Neural progenitor cell (in vitro differentiated cells): ENCODE measurements at regions not wholly inside any gene's neighbourhood (a gene's known extent, or its start where the extent isn't known, plus 50 kb on each side); places are given as distances from the start of the nearest gene placed in this dataset.

Source experiments
- DNase-seq: peaks from one replicate; pipeline ENCODE4 v3.0.0-alpha.2; 2016; ENCODE audit warnings: low spot score
- H2AFZ ChIP-seq: fragments of 200-600 bp; sonication (generic); replicated peaks from 2 replicates; pipeline ENCODE4 v1.6.1; 2016; ENCODE audit warnings: antibody characterized with exemption
- H3F3A ChIP-seq: fragments of 200-600 bp; sonication (generic); 2 replicates; pipeline ENCODE4 v1.6.1; 2016; ENCODE audit warnings: antibody characterized with exemption, low read depth
- H3K27ac ChIP-seq: fragments of 200-600 bp; sonication (generic); 2 replicates; pipeline ENCODE4 v1.5.1; 2016; ENCODE audit warnings: mild to moderate bottlenecking
- H3K27me3 ChIP-seq: fragments of 200-600 bp; sonication (generic); 2 replicates; pipeline ENCODE4 v1.6.1; 2016; ENCODE audit warnings: mild to moderate bottlenecking, moderate library complexity
- H3K36me3 ChIP-seq: fragments of 200-600 bp; sonication (generic); 2 replicates; pipeline ENCODE4 v1.5.1; 2016
- H3K4me1 ChIP-seq: fragments of 200-600 bp; sonication (generic); 2 replicates; pipeline ENCODE4 v1.6.1; 2016; ENCODE audit warnings: mixed run types
- H3K4me2 ChIP-seq: fragments of 200-600 bp; sonication (generic); 2 replicates; pipeline ENCODE4 v1.6.1; 2016
- H3K4me3 ChIP-seq: fragments of 200-600 bp; sonication (generic); 2 replicates; pipeline ENCODE4 v1.5.1; 2016
- H3K79me2 ChIP-seq: fragments of 200-600 bp; sonication (generic); 2 replicates; pipeline ENCODE4 v1.6.1; 2016; ENCODE audit warnings: low read depth
- H3K9ac ChIP-seq: fragments of 200-600 bp; sonication (generic); 2 replicates; pipeline ENCODE4 v1.6.1; 2016
- H3K9me3 ChIP-seq: fragments of 200-600 bp; sonication (generic); 2 replicates; pipeline ENCODE4 v1.5.1; 2016; ENCODE audit warnings: low read depth
- H4K20me1 ChIP-seq: fragments of 200-600 bp; sonication (generic); 2 replicates; pipeline ENCODE4 v1.6.1; 2016; ENCODE audit warnings: low read depth
- H3K27ac Mint-ChIP-seq: 3 replicates; pipeline ENCODE4 v1.8.0; 2021; ENCODE audit warnings: mixed read lengths
- H3K27me3 Mint-ChIP-seq: 2 replicates; pipeline ENCODE4 v1.8.0; 2022; ENCODE audit warnings: low read depth, mild to moderate bottlenecking, inconsistent platforms, moderate library complexity, mixed read lengths; ENCODE audit not compliant: insufficient read depth
- H3K36me3 Mint-ChIP-seq: 3 replicates; pipeline ENCODE4 v1.8.0; 2021; ENCODE audit warnings: mixed read lengths
- H3K4me1 Mint-ChIP-seq: 3 replicates; pipeline ENCODE4 v1.8.0; 2021; ENCODE audit warnings: mixed read lengths
- H3K4me3 Mint-ChIP-seq: 3 replicates; pipeline ENCODE4 v1.8.0; 2021; ENCODE audit warnings: mild to moderate bottlenecking, moderate library complexity, mixed read lengths
- H3K9me3 Mint-ChIP-seq: 3 replicates; pipeline ENCODE4 v1.8.0; 2020; ENCODE audit warnings: mixed read lengths
- EZH2 ChIP-seq: fragments of 200-600 bp; sonication (generic); IDR thresholded peaks from 2 replicates; pipeline ENCODE4 v1.6.1; 2017; ENCODE audit warnings: antibody characterized with exemption, mild to moderate bottlenecking, moderate library complexity
- EZH2phosphoT487 ChIP-seq: fragments of 200-600 bp; sonication (generic); IDR thresholded peaks from 2 replicates; pipeline ENCODE4 v1.6.1; 2017; ENCODE audit warnings: antibody characterized with exemption
- TF ChIP-seq, protein P1 (sequence below): fragments of 200-600 bp; sonication (generic); IDR thresholded peaks from 2 replicates; pipeline ENCODE4 v1.5.1; 2017; ENCODE audit warnings: antibody characterized with exemption, mild to moderate bottlenecking

DNA sequence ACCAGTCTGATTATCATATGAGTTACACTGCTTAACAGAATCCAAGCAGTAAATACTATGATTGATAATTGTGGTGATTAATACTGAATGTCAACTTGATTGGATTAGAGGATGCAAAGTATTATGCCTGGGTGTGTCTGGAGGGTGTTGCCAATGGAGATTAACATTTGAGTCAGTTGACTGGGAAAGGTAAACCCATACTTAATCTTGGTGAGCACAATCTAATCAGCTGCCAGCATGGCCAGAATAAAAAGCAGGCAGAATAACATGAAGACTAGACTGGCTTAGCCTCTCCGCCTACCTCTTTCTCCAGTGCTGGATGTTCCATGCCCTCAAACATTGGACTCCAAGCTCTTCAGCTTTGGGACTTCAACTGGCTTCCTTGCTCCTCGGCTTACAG lies 961.3 kb downstream of the ADGRL3 start:
- TF ChIP-seq, protein P1, sequence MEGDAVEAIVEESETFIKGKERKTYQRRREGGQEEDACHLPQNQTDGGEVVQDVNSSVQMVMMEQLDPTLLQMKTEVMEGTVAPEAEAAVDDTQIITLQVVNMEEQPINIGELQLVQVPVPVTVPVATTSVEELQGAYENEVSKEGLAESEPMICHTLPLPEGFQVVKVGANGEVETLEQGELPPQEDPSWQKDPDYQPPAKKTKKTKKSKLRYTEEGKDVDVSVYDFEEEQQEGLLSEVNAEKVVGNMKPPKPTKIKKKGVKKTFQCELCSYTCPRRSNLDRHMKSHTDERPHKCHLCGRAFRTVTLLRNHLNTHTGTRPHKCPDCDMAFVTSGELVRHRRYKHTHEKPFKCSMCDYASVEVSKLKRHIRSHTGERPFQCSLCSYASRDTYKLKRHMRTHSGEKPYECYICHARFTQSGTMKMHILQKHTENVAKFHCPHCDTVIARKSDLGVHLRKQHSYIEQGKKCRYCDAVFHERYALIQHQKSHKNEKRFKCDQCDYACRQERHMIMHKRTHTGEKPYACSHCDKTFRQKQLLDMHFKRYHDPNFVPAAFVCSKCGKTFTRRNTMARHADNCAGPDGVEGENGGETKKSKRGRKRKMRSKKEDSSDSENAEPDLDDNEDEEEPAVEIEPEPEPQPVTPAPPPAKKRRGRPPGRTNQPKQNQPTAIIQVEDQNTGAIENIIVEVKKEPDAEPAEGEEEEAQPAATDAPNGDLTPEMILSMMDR, result no peak
- TF ChIP-seq EZH2phosphoT487, result no peak
- TF ChIP-seq EZH2, result no peak
- H3K4me1 ChIP-seq, result no peaks in the 10 kb centered on the region

DNA sequence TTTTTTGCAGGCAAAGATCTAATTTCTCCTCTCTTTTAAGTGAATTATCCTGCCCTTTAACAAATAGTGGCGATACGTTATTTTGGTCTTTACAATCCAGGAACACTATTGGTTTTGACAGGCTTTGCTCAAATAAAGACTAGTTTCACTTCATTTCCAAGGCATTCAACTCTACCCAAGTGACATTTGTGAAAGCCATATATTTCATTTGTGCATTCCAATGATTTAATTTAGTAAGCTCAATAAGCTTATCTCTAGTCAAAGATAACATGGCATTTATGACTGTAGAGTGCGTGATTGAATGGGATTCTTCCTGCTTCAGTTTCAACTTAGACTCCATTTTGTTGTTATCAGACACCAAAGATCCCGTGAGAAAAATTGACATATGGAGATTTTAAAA lies 959.8 kb downstream of the ADGRL3 start:
- Histone ChIP-seq H3K27me3 (no peaks in the 10 kb centered on the region), H3F3A (no peaks in the 10 kb centered on the region), H3K4me3 (no peak overlapping the region), H4K20me1 (no peaks in the 10 kb centered on the region), H3K27ac (no peak overlapping the region), H2AFZ (no peak overlapping the region), H3K9ac (no peak overlapping the region), H3K4me1 (no peaks in the 10 kb centered on the region), H3K79me2 (no peaks in the 10 kb centered on the region), H3K4me2 (no peak overlapping the region), H3K9me3 (no peaks in the 10 kb centered on the region), H3K36me3 (no peaks in the 10 kb centered on the region)
- Mint-ChIP-seq H3K36me3 (no peaks in the 10 kb centered on the region), H3K27ac (no peak overlapping the region), H3K9me3 (peaks cover 7% of the 10 kb centered on the region), H3K4me3 (no peak overlapping the region), H3K4me1 (no peaks in the 10 kb centered on the region), H3K27me3 (peaks cover 3% of the 10 kb centered on the region)
- TF ChIP-seq EZH2phosphoT487, result no peak
- TF ChIP-seq, protein P1, result no peak
- DNase-seq, result no peak

More for the DNA sequence above, 961.3 kb downstream of the ADGRL3 start:
- Histone ChIP-seq H3F3A (no peaks in the 10 kb centered on the region), H3K4me2 (no peak overlapping the region), H3K79me2 (no peaks in the 10 kb centered on the region), H2AFZ (no peak overlapping the region), H3K27me3 (no peaks in the 10 kb centered on the region), H3K9ac (no peak overlapping the region), H3K9me3 (no peaks in the 10 kb centered on the region), H3K27ac (no peak overlapping the region), H3K36me3 (no peaks in the 10 kb centered on the region), H4K20me1 (no peaks in the 10 kb centered on the region), H3K4me3 (no peak overlapping the region)
- Mint-ChIP-seq H3K4me3 (no peak overlapping the region), H3K36me3 (no peaks in the 10 kb centered on the region), H3K27me3 (peaks cover 3% of the 10 kb centered on the region), H3K9me3 (peaks cover 10% of the 10 kb centered on the region), H3K27ac (no peak overlapping the region), H3K4me1 (no peaks in the 10 kb centered on the region)
- no peak for DNase-seq

DNA sequence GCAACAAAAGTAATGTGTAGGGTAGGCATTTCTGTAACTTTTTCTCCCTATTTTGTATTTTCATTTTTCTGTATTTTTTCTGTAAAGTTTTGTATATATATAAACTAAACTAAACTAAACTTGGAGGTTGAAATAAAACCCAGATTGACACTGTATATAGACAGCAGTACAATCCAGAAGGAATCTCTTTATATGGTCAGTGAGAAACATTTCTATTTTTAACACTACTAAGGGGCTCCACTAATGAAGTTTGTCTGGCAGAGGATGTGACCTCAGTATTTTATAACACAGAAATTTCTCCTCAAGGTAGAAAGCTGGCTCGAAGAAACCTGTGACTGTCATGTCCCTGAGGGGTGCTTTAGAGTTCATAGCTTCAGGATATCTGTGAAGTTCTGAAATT lies 959.2 kb downstream of the ADGRL3 start:
- no peak overlapping the region for H2AFZ ChIP-seq
- DNase-seq, result no peak
- H3K4me2 ChIP-seq, result no peak overlapping the region
- Mint-ChIP-seq H3K4me1 (no peaks in the 10 kb centered on the region), H3K36me3 (no peaks in the 10 kb centered on the region), H3K9me3 (peaks cover 7% of the 10 kb centered on the region), H3K4me3 (no peak overlapping the region), H3K27ac (no peak overlapping the region), H3K27me3 (peaks cover 3% of the 10 kb centered on the region)
- no peaks in the 10 kb centered on the region for H3K27me3 ChIP-seq
- no peak overlapping the region for H3K27ac ChIP-seq
- H3K9me3 ChIP-seq, result no peaks in the 10 kb centered on the region
- no peaks in the 10 kb centered on the region for H3K79me2 ChIP-seq
- no peak overlapping the region for H3K4me3 ChIP-seq
- H4K20me1 ChIP-seq, result no peaks in the 10 kb centered on the region
- H3F3A ChIP-seq, result no peaks in the 10 kb centered on the region
- TF ChIP-seq, protein P1, result no peak
- no peak for TF ChIP-seq EZH2phosphoT487
- H3K9ac ChIP-seq, result no peak overlapping the region
- H3K4me1 ChIP-seq, result no peaks in the 10 kb centered on the region
- H3K36me3 ChIP-seq, result no peaks in the 10 kb centered on the region

- Histone ChIP-seq H3K36me3 (no peaks in the 10 kb centered on the region), H3K79me2 (no peaks in the 10 kb centered on the region)
- TF ChIP-seq EZH2 (no peak), EZH2phosphoT487 (no peak)
Observed at GRCh38 chr4:62156205-62156604, 956.1 kb downstream of the ADGRL3 start.

More at GRCh38 chr4:62156205-62156604, 956.1 kb downstream of the ADGRL3 start:
- Histone ChIP-seq H3K4me3 (no peak overlapping the region), H3K4me1 (no peaks in the 10 kb centered on the region), H3K9ac (no peak overlapping the region), H3K27me3 (no peaks in the 10 kb centered on the region), H4K20me1 (no peaks in the 10 kb centered on the region), H3K9me3 (no peaks in the 10 kb centered on the region), H3K4me2 (no peak overlapping the region), H3F3A (no peaks in the 10 kb centered on the region), H3K27ac (no peak overlapping the region), H2AFZ (no peak overlapping the region)
- no peaks in the 10 kb centered on the region for H3K4me1 Mint-ChIP-seq
- H3K27me3 Mint-ChIP-seq, result no peaks in the 10 kb centered on the region
- H3K9me3 Mint-ChIP-seq, result peaks cover 4% of the 10 kb centered on the region
- no peak overlapping the region for H3K4me3 Mint-ChIP-seq
- no peak overlapping the region for H3K27ac Mint-ChIP-seq
- H3K36me3 Mint-ChIP-seq, result no peaks in the 10 kb centered on the region
- no peak for DNase-seq
